GM12892 (cell line): ENCODE measurements at regions not wholly inside any gene's neighbourhood (a gene's known extent, or its start where the extent isn't known, plus 50 kb on each side); places are given as distances from the start of the nearest gene placed in this dataset.

ENCODE experiments used
- POLR2A ChIP-seq: IDR thresholded peaks from 2 replicates; pipeline ENCODE4 v1.6.1; 2011; ENCODE audit warnings: low read depth, low read length, control low read depth
- POLR2AphosphoS5 ChIP-seq: IDR thresholded peaks from 2 replicates; pipeline ENCODE4 v1.6.1; 2011; ENCODE audit warnings: low read depth, low read length, control low read depth
- TAF1 ChIP-seq: IDR thresholded peaks from 2 replicates; pipeline ENCODE4 v1.6.1; 2011; ENCODE audit warnings: low read depth, mild to moderate bottlenecking, control low read depth, low read length, borderline replicate concordance

DNA sequence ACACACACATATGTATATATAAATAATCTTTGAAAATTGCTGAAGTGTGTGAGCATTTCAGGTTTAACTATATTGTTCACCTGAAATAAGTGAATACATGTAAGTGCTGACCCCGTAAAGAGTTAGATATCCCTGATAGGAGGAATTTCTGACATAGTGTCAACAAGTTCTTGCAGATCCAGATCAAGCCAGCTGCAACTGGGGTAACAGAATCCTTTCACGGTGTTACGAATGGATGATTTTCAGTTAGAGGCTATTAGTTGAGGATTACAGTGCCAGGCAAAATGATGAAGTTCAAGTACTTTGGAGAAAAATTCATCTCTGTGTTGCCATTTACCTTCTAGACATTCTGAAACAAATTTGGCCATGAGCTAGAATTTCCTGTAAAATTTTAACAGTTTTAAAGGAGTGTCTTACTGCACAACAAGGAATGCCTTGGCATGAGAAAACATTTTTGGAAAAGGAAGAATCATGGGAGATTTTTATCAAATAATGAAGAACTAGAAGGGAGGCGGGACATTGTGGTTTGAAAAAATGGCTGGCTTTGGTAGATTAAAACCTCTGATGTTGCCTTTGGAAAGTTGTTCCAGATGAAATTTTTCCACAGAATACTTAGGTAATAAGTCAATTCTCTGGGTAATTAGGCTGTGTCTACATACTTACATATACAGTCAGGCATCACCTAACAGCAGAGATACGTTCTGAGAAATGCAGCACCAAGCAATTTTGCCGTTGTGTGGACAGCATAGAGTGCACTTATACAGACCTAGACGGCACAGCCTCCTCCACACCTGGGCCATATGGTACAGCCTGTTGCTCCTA, 84.4 kb upstream of the FAT1 start:
- no peak for TF ChIP-seq POLR2A
- TF ChIP-seq POLR2AphosphoS5 = no peak
- no peak for TF ChIP-seq TAF1
